ENCODE measurements at regions not wholly inside any gene's neighbourhood (a gene's known extent, or its start where the extent isn't known, plus 50 kb on each side); places are given as distances from the start of the nearest gene placed in this dataset.
"Not testable (repeated sequence)": the region's sequence is repeated elsewhere in the genome, so short reads cannot be mapped to it uniquely, and the experiment has no call there.

GRCh38 chrX:3504916-3505315 is 158.5 kb upstream of the MXRA5 start:
- DNase-seq = no peak

GRCh38 chrX:3501833-3502535 is 155.5 kb upstream of the MXRA5 start:
- DNase-seq = no peak

GRCh38 chrX:3495836-3496769 is 149.7 kb upstream of the MXRA5 start:
- not testable (repeated sequence) for DNase-seq

DNA sequence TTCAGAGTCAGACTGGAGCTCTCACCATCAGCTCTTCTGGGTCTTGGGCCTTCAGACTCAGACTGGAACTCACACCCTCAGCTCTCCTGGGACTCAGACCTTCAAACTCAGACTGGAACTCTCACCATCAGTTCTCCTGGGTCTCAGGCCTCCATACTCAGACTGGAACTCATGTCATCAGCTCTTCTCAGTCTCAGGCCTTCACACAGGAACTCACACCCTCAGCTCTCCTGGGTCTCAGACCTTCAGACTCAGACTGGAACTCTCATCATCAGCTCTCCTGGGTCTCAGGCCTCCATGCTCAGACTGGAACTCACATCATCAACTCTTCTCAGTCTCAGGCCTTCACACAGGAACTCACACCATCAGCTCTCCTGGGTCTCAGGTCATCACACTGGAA is 147.2 kb upstream of the MXRA5 start:
- DNase-seq = no peak

GRCh38 chrX:3485727-3486126 is 139.3 kb upstream of the MXRA5 start:
- DNase-seq = no peak

GRCh38 chrX:3479026-3479425 is 132.6 kb upstream of the MXRA5 start:
- no peak for DNase-seq

DNA sequence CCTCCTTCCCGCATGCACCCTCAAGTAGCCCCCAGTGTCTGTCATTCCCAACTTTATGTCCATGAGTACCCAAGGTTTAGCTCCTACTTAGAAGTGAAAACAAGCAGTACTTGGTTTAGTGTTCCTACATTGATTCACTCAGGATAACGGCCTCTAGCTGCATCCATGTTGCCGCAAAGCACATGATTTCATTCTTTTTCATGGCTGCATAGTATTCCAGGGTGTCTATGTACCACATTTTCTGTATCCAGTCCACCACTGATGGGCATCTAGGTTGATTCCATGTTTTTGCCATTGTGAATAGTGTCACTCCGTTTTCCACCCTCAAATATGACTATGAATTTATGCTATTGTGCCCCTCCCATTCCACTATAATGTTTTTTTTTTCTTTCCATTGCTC is 130.5 kb upstream of the MXRA5 start:
- DNase-seq = no peak

DNA sequence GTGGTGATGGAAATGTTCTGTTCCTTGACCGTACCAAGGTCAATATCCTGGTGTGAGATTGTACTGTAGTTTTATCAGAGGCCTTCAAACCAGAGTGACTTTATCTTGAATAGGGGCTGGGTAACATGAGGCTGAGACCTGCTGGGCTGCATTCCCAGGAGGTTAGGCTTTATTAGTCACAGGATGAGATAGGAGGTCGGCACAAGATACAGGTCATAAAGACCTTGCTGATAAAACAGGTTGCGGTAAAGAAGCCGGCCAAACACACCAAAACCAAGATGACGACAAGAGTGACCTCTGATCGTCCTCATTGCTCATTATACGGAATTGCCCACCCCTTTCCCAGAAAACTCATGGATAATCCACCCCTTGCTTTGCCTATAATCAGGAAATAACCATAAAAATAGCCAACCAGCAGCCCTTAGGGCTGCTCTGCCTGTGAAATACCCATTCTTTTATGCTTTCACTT is 123.8 kb upstream of the MXRA5 start:
- DNase-seq = not testable (repeated sequence)

DNA sequence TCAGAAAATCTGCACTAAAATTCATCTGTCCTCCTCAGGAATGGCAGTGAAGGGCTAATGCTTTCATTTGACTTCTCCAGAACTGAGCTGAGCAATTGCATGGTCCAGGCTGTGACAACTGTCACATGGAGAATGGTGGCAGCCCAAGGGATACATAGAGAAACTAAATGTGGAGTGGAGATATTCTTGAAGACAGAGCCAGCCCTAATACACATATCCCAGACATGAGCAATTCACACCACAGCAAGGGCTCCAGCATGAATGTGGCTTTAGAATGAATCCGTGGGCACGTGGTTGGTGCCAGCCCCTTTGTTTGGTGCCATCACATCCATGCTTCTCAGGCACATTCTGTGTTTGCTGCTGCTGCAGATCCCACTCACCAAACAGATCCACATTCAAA is 121.6 kb upstream of the MXRA5 start:
- DNase-seq = no peak

DNA sequence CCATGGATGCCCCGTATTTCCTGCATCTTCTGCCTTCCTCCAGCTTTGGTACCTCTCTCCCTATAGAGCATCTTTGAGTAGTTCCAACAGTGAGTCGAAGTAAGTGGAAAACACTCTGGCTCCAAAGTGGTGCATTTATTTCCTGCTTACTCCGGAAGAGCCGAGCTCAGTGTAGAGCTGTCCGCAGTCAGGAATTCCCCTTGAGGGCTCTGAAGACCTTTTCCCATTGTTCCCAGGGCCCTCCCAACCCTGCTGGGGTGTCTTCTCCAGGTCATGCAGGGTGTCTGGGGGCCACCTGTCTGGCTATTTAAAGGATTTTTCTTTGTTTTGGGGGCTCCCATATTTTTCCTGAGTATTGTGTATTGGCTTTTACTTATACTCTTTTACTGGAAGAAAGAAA is 118.6 kb upstream of the MXRA5 start:
- DNase-seq = no peak

DNA sequence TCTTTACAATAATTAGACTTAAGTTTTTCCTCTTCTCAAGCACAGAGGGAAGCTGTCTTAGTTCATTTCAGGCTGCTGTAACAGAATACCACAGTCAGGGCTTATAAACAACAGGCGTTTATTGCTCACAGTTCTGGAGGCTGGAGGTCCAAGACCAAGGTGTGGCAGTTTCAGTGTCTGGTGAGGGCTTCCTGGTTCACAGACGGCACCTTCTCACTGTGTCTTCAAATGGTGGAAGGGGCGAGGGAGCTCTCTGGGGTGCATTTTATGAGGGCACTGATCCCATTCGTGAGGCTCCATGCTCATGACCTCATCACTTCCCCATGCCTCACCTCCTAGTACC is 115.7 kb upstream of the MXRA5 start:
- no peak for DNase-seq

DNA sequence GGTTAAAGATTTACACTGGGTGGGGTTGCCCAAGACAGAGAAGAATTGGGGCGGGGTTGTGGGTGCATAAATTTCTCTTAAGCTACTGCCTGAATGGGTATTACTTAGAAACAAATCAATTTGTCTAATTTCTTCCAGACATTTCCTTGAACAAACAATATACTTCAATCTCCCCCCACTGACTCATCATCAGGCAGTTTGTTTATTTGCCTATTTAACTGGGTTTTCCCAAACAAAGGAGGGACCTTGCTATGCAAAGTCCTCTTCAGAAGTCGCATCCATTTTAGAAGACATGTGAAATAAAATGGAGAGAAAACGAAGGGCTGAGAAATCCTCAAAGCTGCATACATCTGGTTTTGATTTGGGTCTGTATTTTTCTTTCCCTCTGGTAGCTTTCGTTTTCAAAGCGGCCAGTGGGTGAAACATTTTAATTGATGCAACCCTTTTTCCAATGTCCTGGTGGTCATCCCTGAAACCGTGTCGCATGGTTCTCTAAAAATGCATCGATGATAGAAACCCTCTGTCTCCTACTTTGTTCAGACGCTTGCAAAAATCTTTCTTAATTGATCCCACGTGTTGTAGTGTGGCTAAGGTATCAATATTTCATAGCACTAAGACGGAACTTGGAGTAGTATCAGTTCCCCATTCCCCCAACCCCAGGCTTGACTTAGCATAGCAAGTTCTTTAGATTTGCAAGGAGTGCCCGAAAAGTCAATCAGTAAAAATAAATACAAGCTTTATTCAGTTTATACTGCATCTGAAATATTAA is 115.1 kb upstream of the MXRA5 start:
- DNase-seq = no peak

DNA sequence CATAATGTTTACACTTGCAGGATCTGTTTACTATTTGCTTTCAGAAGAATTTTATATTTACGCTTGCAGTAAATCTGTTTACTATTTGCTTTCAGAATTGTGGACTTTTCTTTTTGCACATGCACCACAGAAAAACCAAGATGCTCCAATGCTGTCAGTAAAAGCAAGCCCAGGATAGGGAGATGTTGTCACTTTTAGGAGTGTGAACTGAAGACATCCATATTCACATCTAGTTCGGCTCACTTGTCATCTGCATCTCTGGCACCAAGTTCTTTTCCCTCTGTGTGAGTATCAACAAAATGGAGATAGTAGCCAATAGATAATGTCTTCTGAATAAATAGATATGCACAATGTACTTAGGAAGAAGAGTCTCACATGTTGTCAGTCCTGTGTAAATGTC is 109.3 kb upstream of the MXRA5 start:
- no peak for DNase-seq

- no peak for DNase-seq
Measured at GRCh38 chrX:3451571-3451970, 105.1 kb upstream of the MXRA5 start.

DNA sequence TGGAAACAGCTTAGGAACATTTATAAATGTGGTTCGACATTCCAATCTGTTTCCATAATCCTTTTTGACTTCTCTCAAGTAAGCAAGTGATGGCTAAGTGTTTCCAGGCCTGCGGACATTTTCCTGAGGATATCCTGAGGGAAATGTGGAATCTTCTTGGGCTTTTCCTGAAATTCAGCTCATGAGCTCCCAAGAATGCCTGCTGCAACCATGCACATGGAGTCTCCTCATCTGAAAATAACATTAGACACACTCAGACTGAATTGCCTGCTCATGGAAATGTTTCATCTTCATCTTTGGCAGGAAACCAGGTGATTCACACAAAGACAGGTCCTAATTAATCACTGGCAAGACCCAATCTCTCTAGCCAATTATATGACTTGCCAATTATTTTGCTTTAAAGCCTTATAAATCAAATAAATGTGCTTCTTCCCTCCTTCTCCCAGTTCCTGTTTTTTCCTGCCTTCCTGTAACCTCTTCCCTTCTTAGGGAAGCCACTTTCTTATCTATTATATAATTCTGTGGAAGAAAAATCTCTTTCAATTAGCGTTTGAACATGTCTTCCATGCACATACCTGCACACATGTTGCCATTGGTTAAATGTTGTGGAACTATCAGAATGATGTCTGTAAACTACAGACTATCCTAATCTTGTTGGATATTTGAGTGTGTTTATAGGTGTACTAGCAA is 104.6 kb upstream of the MXRA5 start:
- no peak for DNase-seq

GRCh38 chrX:3449287-3449686 is 102.8 kb upstream of the MXRA5 start:
- DNase-seq = no peak

DNA sequence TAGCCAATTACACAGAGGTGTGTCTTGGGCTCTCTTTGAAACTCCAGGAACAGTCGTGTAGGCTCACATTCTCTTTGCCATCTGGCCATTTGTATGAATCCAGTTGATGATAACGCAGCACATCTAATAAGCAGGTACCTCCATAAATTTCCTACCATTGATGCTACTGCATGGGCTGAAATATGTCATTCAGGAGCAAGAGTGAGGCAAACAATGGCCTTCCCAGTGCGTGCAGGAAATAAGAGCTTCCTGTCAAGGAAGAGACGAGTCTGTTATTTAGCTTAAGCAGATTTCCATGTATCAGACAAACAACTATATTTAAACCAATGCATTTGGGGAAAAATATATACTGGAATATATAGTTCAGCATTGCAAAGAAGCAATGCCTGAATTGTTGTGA is 102.1 kb upstream of the MXRA5 start:
- DNase-seq = no peak

GRCh38 chrX:3445806-3446490 is 99.5 kb upstream of the MXRA5 start:
- DNase-seq = no peak

- no peak for DNase-seq
Measured at GRCh38 chrX:3443184-3443583, 96.7 kb upstream of the MXRA5 start.

- no peak for DNase-seq
Measured at GRCh38 chrX:3442691-3443090, 96.2 kb upstream of the MXRA5 start.

DNA sequence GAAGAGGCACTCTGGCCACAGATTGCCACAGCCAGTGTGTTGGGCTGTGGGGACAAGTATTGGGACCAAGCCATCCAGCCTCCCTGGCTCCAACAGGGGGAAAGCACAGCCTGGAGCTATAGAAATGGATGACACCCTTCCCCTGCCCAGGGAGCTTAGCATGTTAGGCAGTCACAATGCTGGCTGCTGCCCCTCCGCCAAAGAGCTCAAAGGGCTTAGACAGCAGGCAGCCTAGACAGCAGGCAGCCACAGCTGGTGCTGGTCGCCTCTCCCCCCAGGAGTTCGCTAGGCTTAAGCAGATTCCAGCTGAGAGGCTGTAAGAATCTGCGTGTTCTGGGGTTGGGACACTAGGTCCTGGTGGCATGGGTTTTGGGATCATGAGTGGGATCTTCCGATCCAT is 94.5 kb upstream of the MXRA5 start:
- no peak for DNase-seq

- DNase-seq = not testable (repeated sequence)
Measured at GRCh38 chrX:3435916-3436315, 89.5 kb upstream of the MXRA5 start.

Data from OCI-M1 (cell line).